ENCODE measurements at regions not wholly inside any gene's neighbourhood (a gene's known extent, or its start where the extent isn't known, plus 50 kb on each side); places are given as distances from the start of the nearest gene placed in this dataset.

GRCh38 chr6:152905551-152906299, 77.1 kb downstream of the FBXO5 start:
- FAIRE-seq = no peak

GRCh38 chr6:152909241-152909640, 73.6 kb downstream of the FBXO5 start:
- no peak for FAIRE-seq

DNA sequence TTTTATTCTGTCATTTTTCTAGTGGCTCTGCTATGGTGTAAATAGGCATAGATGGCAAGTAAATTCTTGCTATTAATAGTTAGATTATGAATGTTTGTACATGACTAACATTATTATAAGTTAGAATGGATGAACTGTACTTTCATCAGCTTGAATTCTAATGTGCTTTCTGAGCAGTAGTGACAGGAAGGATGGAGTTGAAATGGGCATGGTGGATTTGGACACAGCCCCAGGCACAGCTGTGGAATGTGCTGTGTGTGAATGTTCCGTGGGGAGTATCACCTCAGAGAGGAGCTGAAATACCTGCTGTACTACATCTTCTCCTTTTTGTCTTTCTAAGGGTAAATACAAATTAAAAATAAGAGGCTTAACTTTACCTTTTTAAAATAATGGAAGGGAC, 66.8 kb downstream of the FBXO5 start:
- FAIRE-seq = no peak

- FAIRE-seq = no peak
Observed at GRCh38 chr6:152918991-152919390, 63.9 kb downstream of the FBXO5 start.

GRCh38 chr6:152920016-152920415, 62.8 kb downstream of the FBXO5 start:
- FAIRE-seq = no peak
